Endothelial cell (in vitro differentiated cells): ENCODE measurements at regions not wholly inside any gene's neighbourhood (a gene's known extent, or its start where the extent isn't known, plus 50 kb on each side); places are given as distances from the start of the nearest gene placed in this dataset.

Experiments used
- DNase-seq: peaks from one replicate; pipeline ENCODE4 v3.0.0; 2021; ENCODE audit warnings: low spot score
- H3K27ac Mint-ChIP-seq: one replicate; pipeline ENCODE4 v1.8.0; 2021; ENCODE audit warnings: mixed read lengths, inconsistent platforms; ENCODE audit not compliant: unreplicated experiment
- H3K27me3 Mint-ChIP-seq: one replicate; pipeline ENCODE4 v1.8.0; 2021; ENCODE audit warnings: mild to moderate bottlenecking, moderate library complexity, mixed read lengths, inconsistent platforms; ENCODE audit not compliant: unreplicated experiment
- H3K36me3 Mint-ChIP-seq: one replicate; pipeline ENCODE4 v1.8.0; 2021; ENCODE audit warnings: mild to moderate bottlenecking, low read depth, mixed read lengths, inconsistent platforms; ENCODE audit not compliant: unreplicated experiment
- H3K4me1 Mint-ChIP-seq: one replicate; pipeline ENCODE4 v1.8.0; 2021; ENCODE audit warnings: mild to moderate bottlenecking, mixed read lengths, inconsistent platforms; ENCODE audit not compliant: unreplicated experiment
- H3K4me3 Mint-ChIP-seq: one replicate; pipeline ENCODE4 v1.8.0; 2021; ENCODE audit warnings: mild to moderate bottlenecking, mixed read lengths, inconsistent platforms; ENCODE audit not compliant: unreplicated experiment
- H3K9me3 Mint-ChIP-seq: one replicate; pipeline ENCODE4 v1.8.0; 2021; ENCODE audit warnings: mixed read lengths, inconsistent platforms; ENCODE audit not compliant: unreplicated experiment
- CTCF ChIP-seq: fragments of 200-600 bp; sonication (generic); IDR thresholded peaks from one replicate; pipeline ENCODE4 v1.5.0; 2021; ENCODE audit warnings: antibody characterized with exemption; ENCODE audit not compliant: unreplicated experiment

DNA sequence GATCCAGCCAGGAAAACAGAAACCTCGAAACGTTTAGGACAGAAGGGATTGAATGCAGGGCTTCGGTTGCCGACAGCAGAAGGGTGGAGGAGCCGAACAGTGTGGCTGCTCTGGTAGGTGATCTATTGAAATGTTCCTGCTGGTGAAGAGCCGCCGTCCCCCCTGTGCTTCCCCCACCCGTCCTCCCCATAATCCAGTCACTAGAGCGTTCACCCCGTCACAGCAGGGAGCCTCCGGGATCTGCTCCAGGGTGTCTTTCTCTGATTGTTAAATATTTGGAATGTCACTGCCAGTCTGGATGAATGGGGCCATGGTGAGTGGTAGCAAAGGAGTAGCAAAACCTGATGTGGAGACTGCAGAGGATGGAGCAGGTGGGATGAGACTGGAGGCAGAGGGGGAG lies 255.1 kb upstream of the CSF3R start:
- Mint-ChIP-seq H3K9me3 (no peaks in the 10 kb centered on the region), H3K27me3 (peaks cover 6% of the 10 kb centered on the region), H3K36me3 (no peaks in the 10 kb centered on the region), H3K4me3 (no peak overlapping the region), H3K27ac (no peak overlapping the region), H3K4me1 (peaks cover 28% of the 10 kb centered on the region)
- no peak for DNase-seq
- TF ChIP-seq CTCF: no peak

DNA sequence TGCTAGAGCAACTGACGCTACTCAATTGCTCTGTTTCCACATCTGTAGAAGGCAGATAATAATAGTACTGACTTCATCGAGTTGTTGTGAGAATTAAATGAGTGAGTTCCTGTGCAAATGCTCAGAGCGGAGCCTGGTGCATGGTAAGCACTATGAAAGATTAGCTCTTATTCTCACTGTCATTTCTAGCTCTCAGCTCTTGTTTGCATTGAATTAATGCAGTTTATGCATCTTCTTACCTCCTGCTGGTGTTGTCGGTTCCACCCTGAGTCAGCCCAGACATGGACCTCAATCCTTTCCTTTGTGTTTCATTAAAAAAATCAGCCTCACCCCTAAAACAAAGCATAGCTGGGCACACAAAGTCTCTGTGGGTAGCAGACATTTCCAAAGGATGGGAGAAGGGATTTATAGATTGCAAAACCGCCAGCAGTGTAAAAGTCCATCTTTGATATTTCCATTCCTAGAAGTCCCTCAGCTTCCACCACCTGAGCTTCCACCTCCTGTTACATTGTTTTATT lies 254.4 kb upstream of the CSF3R start:
- Mint-ChIP-seq H3K27me3 (peaks cover 6% of the 10 kb centered on the region), H3K27ac (no peak overlapping the region), H3K9me3 (no peaks in the 10 kb centered on the region), H3K4me3 (no peak overlapping the region), H3K4me1 (peaks cover 28% of the 10 kb centered on the region), H3K36me3 (no peaks in the 10 kb centered on the region)
- no peak for DNase-seq
- TF ChIP-seq CTCF: no peak

- Mint-ChIP-seq H3K27me3 (peaks cover 6% of the 10 kb centered on the region), H3K4me3 (no peak overlapping the region), H3K36me3 (no peaks in the 10 kb centered on the region), H3K9me3 (no peaks in the 10 kb centered on the region), H3K4me1 (peaks cover 28% of the 10 kb centered on the region), H3K27ac (no peak overlapping the region)
- no peak for DNase-seq
- TF ChIP-seq CTCF: no peak
Measured at GRCh38 chr1:36735939-36736730, 253.4 kb upstream of the CSF3R start.

- H3K9me3 Mint-ChIP-seq: no peaks in the 10 kb centered on the region
- H3K27ac Mint-ChIP-seq: no peak overlapping the region
- no peak for TF ChIP-seq CTCF
- H3K27me3 Mint-ChIP-seq: peaks cover 9% of the 10 kb centered on the region
- peaks cover 28% of the 10 kb centered on the region for H3K4me1 Mint-ChIP-seq
- no peak for DNase-seq
- H3K36me3 Mint-ChIP-seq: no peaks in the 10 kb centered on the region
- no peak overlapping the region for H3K4me3 Mint-ChIP-seq
Measured at GRCh38 chr1:36735436-36735835, 252.7 kb upstream of the CSF3R start.

DNA sequence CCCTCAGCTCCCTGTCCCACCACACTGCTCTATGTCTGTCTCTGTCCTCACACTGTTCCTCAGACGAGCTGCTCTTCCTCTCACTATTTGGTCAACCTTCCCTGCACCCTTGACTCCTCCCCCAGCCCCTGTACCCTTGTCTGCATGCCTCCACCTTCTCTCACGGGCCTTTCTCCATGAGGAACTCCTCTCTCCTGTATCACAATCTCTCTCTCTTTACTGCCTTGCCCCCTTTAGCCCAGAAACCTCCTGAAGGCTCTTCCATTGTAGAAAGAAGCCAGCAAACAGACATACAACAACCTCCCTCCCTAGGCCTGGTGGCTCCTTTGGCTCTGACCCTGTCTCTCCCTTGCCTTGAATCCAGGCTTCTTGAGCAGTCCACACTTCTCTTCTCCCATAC lies 251.6 kb upstream of the CSF3R start:
- no peak overlapping the region for H3K4me3 Mint-ChIP-seq
- no peak overlapping the region for H3K27ac Mint-ChIP-seq
- no peaks in the 10 kb centered on the region for H3K36me3 Mint-ChIP-seq
- no peak for TF ChIP-seq CTCF
- no peak for DNase-seq
- peaks cover 26% of the 10 kb centered on the region for H3K4me1 Mint-ChIP-seq
- H3K27me3 Mint-ChIP-seq: peaks cover 9% of the 10 kb centered on the region
- no peaks in the 10 kb centered on the region for H3K9me3 Mint-ChIP-seq
